ENCODE measurements at regions not wholly inside any gene's neighbourhood (a gene's known extent, or its start where the extent isn't known, plus 50 kb on each side); places are given as distances from the start of the nearest gene placed in this dataset.

DNA sequence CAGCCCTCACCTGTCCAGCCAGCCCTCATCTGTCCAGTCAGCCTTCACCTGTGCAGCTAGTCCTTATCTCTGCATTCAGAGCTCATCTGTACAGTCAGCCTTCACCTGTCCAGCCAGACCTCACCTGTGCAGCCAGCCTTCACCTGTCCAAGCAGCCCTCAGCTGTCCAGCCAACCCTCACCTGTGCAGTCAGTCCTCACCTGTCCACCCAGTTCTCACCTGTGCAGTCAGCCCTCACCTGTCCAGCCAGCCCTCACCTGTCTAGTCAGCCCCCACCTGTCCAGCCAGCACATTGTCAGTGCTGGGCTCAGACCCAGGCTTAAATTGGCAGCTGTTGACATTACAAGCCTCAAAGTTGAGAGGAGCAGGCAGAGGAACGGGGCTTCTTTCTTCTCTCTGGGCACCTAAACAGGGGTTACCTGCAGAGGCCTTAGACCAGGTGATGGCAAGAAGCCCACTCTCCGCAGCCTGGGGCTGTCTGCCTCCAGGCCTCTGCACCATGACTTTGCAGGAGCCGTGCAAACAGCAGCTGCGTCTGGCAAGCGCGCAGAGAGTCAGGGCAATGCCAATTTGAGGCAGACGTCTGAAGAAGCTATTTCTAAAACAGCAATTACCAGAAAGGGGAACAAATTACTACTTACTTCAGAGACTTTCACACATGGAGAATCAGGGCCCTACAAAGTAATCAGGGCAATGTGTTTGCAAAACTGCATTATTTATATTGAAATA is 506.1 kb downstream of the NPHP4 start:
- no peak for TF ChIP-seq POLR2AphosphoS5 (IDR thresholded peaks at IDR 0.05; ENCODE audit: low read depth, low read length)
- no peak for TF ChIP-seq FOXP2 (optimal IDR thresholded peaks at IDR 0.05; ENCODE audit: borderline replicate concordance, extremely low read depth, extremely low read length, insufficient read depth)
- no peak for TF ChIP-seq TAF1 (IDR thresholded peaks at IDR 0.05; ENCODE audit: borderline replicate concordance, insufficient read depth, low read length)
- TF ChIP-seq SIN3A (IDR thresholded peaks at IDR 0.05; ENCODE audit: borderline replicate concordance, insufficient read depth, low read length) = no peak
- TF ChIP-seq REST (IDR thresholded peaks at IDR 0.05; ENCODE audit: insufficient read depth in 1 of 2, low read depth in 2 of 2, low read length in 2 of 2) = no peak

- TF ChIP-seq TAF1 (IDR thresholded peaks at IDR 0.05; ENCODE audit: borderline replicate concordance, insufficient read depth, low read length) (no peak), SIN3A (IDR thresholded peaks at IDR 0.05; ENCODE audit: borderline replicate concordance, insufficient read depth, low read length) (no peak), REST (IDR thresholded peaks at IDR 0.05; ENCODE audit: insufficient read depth in 1 of 2, low read depth in 2 of 2, low read length in 2 of 2) (no peak), FOXP2 (optimal IDR thresholded peaks at IDR 0.05; ENCODE audit: borderline replicate concordance, extremely low read depth, extremely low read length, insufficient read depth) (no peak), POLR2AphosphoS5 (IDR thresholded peaks at IDR 0.05; ENCODE audit: low read depth, low read length) (no peak)
These were observed 506.8 kb downstream of the NPHP4 start for GRCh38 chr1:5485436-5485835.

DNA sequence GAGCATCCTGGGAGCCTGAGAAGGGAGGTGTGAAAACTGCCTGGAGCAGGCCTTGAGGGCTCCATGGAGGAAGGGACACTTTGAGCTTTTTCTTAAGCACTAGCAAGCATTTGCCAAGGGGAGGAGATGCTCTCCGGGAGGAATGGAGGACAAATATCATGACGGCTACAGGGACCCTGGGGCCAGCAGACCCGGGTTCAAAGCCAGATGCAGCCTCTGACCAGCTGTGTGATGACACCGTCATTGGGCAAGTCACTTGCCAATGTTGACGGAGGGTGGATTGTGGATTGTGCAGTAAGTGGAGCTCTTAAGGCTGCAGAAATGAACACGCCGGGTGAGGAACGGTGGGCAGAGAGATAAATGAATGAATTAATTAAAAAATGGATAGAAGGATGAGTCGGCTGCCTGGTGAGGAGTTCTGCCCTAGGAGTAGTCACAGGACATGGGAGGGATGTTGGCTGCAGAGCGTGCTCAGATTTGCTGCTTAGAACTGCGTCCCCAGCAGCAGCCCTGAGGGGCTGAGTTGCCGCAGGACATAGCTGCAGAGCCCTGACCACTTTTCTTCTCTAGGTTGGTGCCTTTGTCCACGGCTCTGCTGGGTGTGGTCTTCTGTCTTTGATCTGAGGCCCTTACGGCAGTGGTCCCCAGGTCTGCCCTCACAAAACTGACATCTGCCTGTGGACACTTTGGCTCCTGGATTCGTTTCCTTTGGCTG is 507.6 kb downstream of the NPHP4 start:
- TF ChIP-seq REST (IDR thresholded peaks at IDR 0.05; ENCODE audit: insufficient read depth in 1 of 2, low read depth in 2 of 2, low read length in 2 of 2) = no peak
- TF ChIP-seq FOXP2 (optimal IDR thresholded peaks at IDR 0.05; ENCODE audit: borderline replicate concordance, extremely low read depth, extremely low read length, insufficient read depth) = no peak
- no peak for TF ChIP-seq SIN3A (IDR thresholded peaks at IDR 0.05; ENCODE audit: borderline replicate concordance, insufficient read depth, low read length)
- no peak for TF ChIP-seq TAF1 (IDR thresholded peaks at IDR 0.05; ENCODE audit: borderline replicate concordance, insufficient read depth, low read length)
- TF ChIP-seq POLR2AphosphoS5 (IDR thresholded peaks at IDR 0.05; ENCODE audit: low read depth, low read length) = no peak

- no peak for TF ChIP-seq REST (IDR thresholded peaks at IDR 0.05; ENCODE audit: insufficient read depth in 1 of 2, low read depth in 2 of 2, low read length in 2 of 2)
- no peak for TF ChIP-seq POLR2AphosphoS5 (IDR thresholded peaks at IDR 0.05; ENCODE audit: low read depth, low read length)
- no peak for TF ChIP-seq FOXP2 (optimal IDR thresholded peaks at IDR 0.05; ENCODE audit: borderline replicate concordance, extremely low read depth, extremely low read length, insufficient read depth)
- TF ChIP-seq TAF1 (IDR thresholded peaks at IDR 0.05; ENCODE audit: borderline replicate concordance, insufficient read depth, low read length) = no peak
- TF ChIP-seq SIN3A (IDR thresholded peaks at IDR 0.05; ENCODE audit: borderline replicate concordance, insufficient read depth, low read length) = no peak
These were observed 510.3 kb downstream of the NPHP4 start for GRCh38 chr1:5481889-5482288.

All from PFSK-1 (cell line).